Fibroblast of skin of back (primary cell): ENCODE measurements at regions not wholly inside any gene's neighbourhood (a gene's known extent, or its start where the extent isn't known, plus 50 kb on each side); places are given as distances from the start of the nearest gene placed in this dataset.

Experiments used
- DNase-seq: peaks from one replicate; pipeline ENCODE4 v3.0.0-alpha.2; 2013

- DNase-seq = no peak
These were observed 292.9 kb downstream of the NSG2 start for GRCh38 chr5:174338185-174339010.

- DNase-seq = no peak
These were observed 293.6 kb downstream of the NSG2 start for GRCh38 chr5:174339130-174339529.

- peak; percentile 59 for DNase-seq
These were observed 294.7 kb downstream of the NSG2 start for GRCh38 chr5:174340226-174340625.

GRCh38 chr5:174342696-174343095, 297.2 kb downstream of the NSG2 start:
- no peak for DNase-seq

GRCh38 chr5:174343826-174344225, 298.3 kb downstream of the NSG2 start:
- DNase-seq = no peak

- DNase-seq = no peak
These were observed 298.8 kb downstream of the NSG2 start for GRCh38 chr5:174344335-174344734.

GRCh38 chr5:174347183-174347582, 301.7 kb downstream of the NSG2 start:
- DNase-seq = no peak

- DNase-seq = no peak
These were observed 302.9 kb downstream of the NSG2 start for GRCh38 chr5:174348311-174348981.

GRCh38 chr5:174352681-174353080, 307.2 kb downstream of the NSG2 start:
- no peak for DNase-seq

- no peak for DNase-seq
These were observed 309.1 kb downstream of the NSG2 start for GRCh38 chr5:174354571-174354970.

- peak; percentile 85 for DNase-seq
These were observed 309.7 kb downstream of the NSG2 start for GRCh38 chr5:174355208-174355612.

GRCh38 chr5:174355995-174356394, 310.5 kb downstream of the NSG2 start:
- no peak for DNase-seq

GRCh38 chr5:174356536-174356935, 311.0 kb downstream of the NSG2 start:
- DNase-seq = no peak

- DNase-seq = no peak
These were observed 312.8 kb downstream of the NSG2 start for GRCh38 chr5:174358276-174358675.

GRCh38 chr5:174359071-174359470, 313.6 kb downstream of the NSG2 start:
- DNase-seq = no peak

GRCh38 chr5:174362514-174362913, 317.0 kb downstream of the NSG2 start:
- no peak for DNase-seq

- no peak for DNase-seq
These were observed 318.4 kb downstream of the NSG2 start for GRCh38 chr5:174363934-174364333.

- no peak for DNase-seq
These were observed 319.2 kb downstream of the NSG2 start for GRCh38 chr5:174364676-174365075.

GRCh38 chr5:174371600-174372094, 326.1 kb downstream of the NSG2 start:
- peak; percentile 76 for DNase-seq

- no peak for DNase-seq
These were observed 328.7 kb downstream of the NSG2 start for GRCh38 chr5:174374206-174374605.

- DNase-seq = no peak
These were observed 330.6 kb downstream of the NSG2 start for GRCh38 chr5:174376056-174376455.

- no peak for DNase-seq
These were observed 331.3 kb downstream of the NSG2 start for GRCh38 chr5:174376726-174377373.

GRCh38 chr5:174378121-174378874, 332.8 kb downstream of the NSG2 start:
- peak; percentile 50 for DNase-seq
